Lung (tissue), 11 donors: ENCODE measurements at regions not wholly inside any gene's neighbourhood (a gene's known extent, or its start where the extent isn't known, plus 50 kb on each side); places are given as distances from the start of the nearest gene placed in this dataset.
"Not testable (repeated sequence)": the region's sequence is repeated elsewhere in the genome, so short reads cannot be mapped to it uniquely, and the experiment has no call there.

Source experiments
- ATAC-seq: fragments of 200-7000 bp; cut with Tn5 transposase; one replicate; pipeline ENCODE4 v1.9.1; 2020; ENCODE audit warnings: moderate number of reproducible peaks; ENCODE audit not compliant: insufficient read depth, low FRiP score
- DNase-seq, 3 donors: peaks; one replicate each; pipeline ENCODE4 v3.0.0-alpha.2; 2013 to 2017
- H3K27ac ChIP-seq, 2 donors: one replicate each; pipeline ENCODE4 v1.5.1; 2013; ENCODE audit warnings: mild to moderate bottlenecking in 2 of 2, moderate library complexity in 2 of 2, control low read depth in 1 of 2, inconsistent platforms in 1 of 2, low read depth in 1 of 2, low read length in 1 of 2
- H3K27me3 ChIP-seq, 3 donors: one replicate each; pipeline ENCODE4 v1.5.1; 2013; ENCODE audit warnings: low read length in 2 of 3; ENCODE audit not compliant: control insufficient read depth in 3 of 3, insufficient read depth in 3 of 3
- H3K36me3 ChIP-seq, 4 donors: one replicate each; pipeline ENCODE4 v1.5.1; 2013; ENCODE audit warnings: low read length in 4 of 4, mild to moderate bottlenecking in 1 of 4, moderate library complexity in 1 of 4; ENCODE audit not compliant: control insufficient read depth in 4 of 4, insufficient read depth in 4 of 4
- H3K4me1 ChIP-seq, 5 donors: one replicate each; pipeline ENCODE4 v1.5.1; 2013; ENCODE audit warnings: low read length in 5 of 5, mild to moderate bottlenecking in 2 of 5, moderate library complexity in 1 of 5; ENCODE audit not compliant: control insufficient read depth in 5 of 5, insufficient read depth in 5 of 5
- H3K4me3 ChIP-seq: one replicate; pipeline ENCODE4 v1.5.1; 2013; ENCODE audit warnings: mild to moderate bottlenecking, control low read depth, moderate library complexity
- H3K9ac ChIP-seq, 2 donors: one replicate each; pipeline ENCODE4 v1.5.1; 2013; ENCODE audit warnings: low read length in 2 of 2, control low read depth in 1 of 2; ENCODE audit not compliant: insufficient read depth in 1 of 2
- H3K9me3 ChIP-seq, 4 donors: one replicate each; pipeline ENCODE4 v1.5.1; 2013; ENCODE audit warnings: low read length in 3 of 4, mild to moderate bottlenecking in 1 of 4, moderate library complexity in 1 of 4; ENCODE audit not compliant: control insufficient read depth in 4 of 4, insufficient read depth in 3 of 4
- CTCF ChIP-seq: IDR thresholded peaks from 2 replicates; pipeline ENCODE4 v1.5.1; 2012; ENCODE audit warnings: mild to moderate bottlenecking; ENCODE audit errors: control extremely low read depth, extremely low read depth
- WGBS, 2 donors: extraction: QIAGEN DNeasy Blood & Tissue Kit; methylation state at CpG; one replicate each; pipeline ENCODE4 v1.1.7; 2013; 5-methylcytosine and 5-hydroxymethylcytosine counted together
- donor health status: control.
- donor health status: control.
- donor health status: Bipolar disorder and iron deficiency.
- donor health status: healthy.
- donor health status: DM: yes; HTN: yes; CAD: no.

- 21 to 60% methylated on average over 1 of the region's 1 CpG for WGBS, 2 donors
- no peak for TF ChIP-seq CTCF
- H3K9me3 ChIP-seq, result no peaks in the 10 kb centered on the region
Measured at GRCh38 chr2:57490741-57491140, 555.9 kb upstream of the VRK2 start.

GRCh38 chr2:57491213-57491612 lies 555.4 kb upstream of the VRK2 start:
- Histone ChIP-seq H3K4me1 (no peaks in the 10 kb centered on the region), H3K27me3 (no peaks in the 10 kb centered on the region), H3K4me3 (no peak overlapping the region), H3K9me3 (no peaks in the 10 kb centered on the region), H3K36me3 (no peaks in the 10 kb centered on the region), H3K9ac (no peak overlapping the region), H3K27ac (no peak overlapping the region)
- no peak for TF ChIP-seq CTCF
- WGBS, 2 donors, result 72 to 93% methylated on average over 3 of the region's 3 CpGs
- DNase-seq (no peak), ATAC-seq (no peak)

More at GRCh38 chr2:57490741-57491140, 555.9 kb upstream of the VRK2 start:
- H3K27me3 ChIP-seq, result no peaks in the 10 kb centered on the region
- ATAC-seq (no peak), DNase-seq (no peak)
- no peak overlapping the region for H3K9ac ChIP-seq
- no peaks in the 10 kb centered on the region for H3K4me1 ChIP-seq
- H3K27ac ChIP-seq, result no peak overlapping the region
- no peaks in the 10 kb centered on the region for H3K36me3 ChIP-seq
- no peak overlapping the region for H3K4me3 ChIP-seq

GRCh38 chr2:57493966-57494365 lies 552.6 kb upstream of the VRK2 start:
- DNase-seq, H3K9me3 ChIP-seq, H3K9ac ChIP-seq, ATAC-seq, H3K36me3 ChIP-seq, H3K4me3 ChIP-seq, H3K4me1 ChIP-seq, H3K27ac ChIP-seq, H3K27me3 ChIP-seq: not testable (repeated sequence)
- WGBS, 2 donors, result 88 to 92% methylated on average over 4 of the region's 4 CpGs

- peak; percentile 67 to 78 (median 68) for DNase-seq
Measured at GRCh38 chr2:57497489-57498096, 549.0 kb upstream of the VRK2 start.

More at GRCh38 chr2:57497489-57498096, 549.0 kb upstream of the VRK2 start:
- Histone ChIP-seq H3K9ac (no peak overlapping the region), H3K4me1 (no peaks in the 10 kb centered on the region), H3K27me3 (no peaks in the 10 kb centered on the region), H3K27ac (no peak overlapping the region), H3K9me3 (no peaks in the 10 kb centered on the region), H3K4me3 (no peak overlapping the region), H3K36me3 (no peaks in the 10 kb centered on the region)
- peak; percentile 15 for TF ChIP-seq CTCF
- no peak for ATAC-seq
- 13 to 15% methylated on average over 3 of the region's 3 CpGs for WGBS, 2 donors
